ENCODE measurements at regions not wholly inside any gene's neighbourhood (a gene's known extent, or its start where the extent isn't known, plus 50 kb on each side); places are given as distances from the start of the nearest gene placed in this dataset.

- intact Hi-C loops (cut with micrococcal nuclease), result no loop called here
- DNase-seq, result no peak
- ChIA-PET CTCF (interaction anchor here (4.7 kb wide), 1 partner anchor 12 kb away, joined by 26 read pairs; no protein-coding TSS in a partner anchor), POLR2A (interaction anchor here (1.2 kb wide), 1 partner anchor 12 kb away, joined by 3 read pairs; no protein-coding TSS in a partner anchor)
- Mint-ChIP-seq H3K9me3 (no peaks in the 10 kb centered on the region), H3K4me1 (ENCODE audit: low read depth) (peaks cover 5% of the 10 kb centered on the region), H3K27ac (no peak overlapping the region), H3K36me3 (ENCODE audit: low read depth) (no peaks in the 10 kb centered on the region), H3K4me3 (no peak overlapping the region), H3K27me3 (peaks cover 15% of the 10 kb centered on the region)
- ATAC-seq, result no peak
- TF ChIP-seq, protein P1, sequence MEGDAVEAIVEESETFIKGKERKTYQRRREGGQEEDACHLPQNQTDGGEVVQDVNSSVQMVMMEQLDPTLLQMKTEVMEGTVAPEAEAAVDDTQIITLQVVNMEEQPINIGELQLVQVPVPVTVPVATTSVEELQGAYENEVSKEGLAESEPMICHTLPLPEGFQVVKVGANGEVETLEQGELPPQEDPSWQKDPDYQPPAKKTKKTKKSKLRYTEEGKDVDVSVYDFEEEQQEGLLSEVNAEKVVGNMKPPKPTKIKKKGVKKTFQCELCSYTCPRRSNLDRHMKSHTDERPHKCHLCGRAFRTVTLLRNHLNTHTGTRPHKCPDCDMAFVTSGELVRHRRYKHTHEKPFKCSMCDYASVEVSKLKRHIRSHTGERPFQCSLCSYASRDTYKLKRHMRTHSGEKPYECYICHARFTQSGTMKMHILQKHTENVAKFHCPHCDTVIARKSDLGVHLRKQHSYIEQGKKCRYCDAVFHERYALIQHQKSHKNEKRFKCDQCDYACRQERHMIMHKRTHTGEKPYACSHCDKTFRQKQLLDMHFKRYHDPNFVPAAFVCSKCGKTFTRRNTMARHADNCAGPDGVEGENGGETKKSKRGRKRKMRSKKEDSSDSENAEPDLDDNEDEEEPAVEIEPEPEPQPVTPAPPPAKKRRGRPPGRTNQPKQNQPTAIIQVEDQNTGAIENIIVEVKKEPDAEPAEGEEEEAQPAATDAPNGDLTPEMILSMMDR (IDR thresholded peaks at IDR 0.05), result no peak
Measured at GRCh38 chr14:100657780-100658179, 68.9 kb upstream of the DLK1 start.

DNA sequence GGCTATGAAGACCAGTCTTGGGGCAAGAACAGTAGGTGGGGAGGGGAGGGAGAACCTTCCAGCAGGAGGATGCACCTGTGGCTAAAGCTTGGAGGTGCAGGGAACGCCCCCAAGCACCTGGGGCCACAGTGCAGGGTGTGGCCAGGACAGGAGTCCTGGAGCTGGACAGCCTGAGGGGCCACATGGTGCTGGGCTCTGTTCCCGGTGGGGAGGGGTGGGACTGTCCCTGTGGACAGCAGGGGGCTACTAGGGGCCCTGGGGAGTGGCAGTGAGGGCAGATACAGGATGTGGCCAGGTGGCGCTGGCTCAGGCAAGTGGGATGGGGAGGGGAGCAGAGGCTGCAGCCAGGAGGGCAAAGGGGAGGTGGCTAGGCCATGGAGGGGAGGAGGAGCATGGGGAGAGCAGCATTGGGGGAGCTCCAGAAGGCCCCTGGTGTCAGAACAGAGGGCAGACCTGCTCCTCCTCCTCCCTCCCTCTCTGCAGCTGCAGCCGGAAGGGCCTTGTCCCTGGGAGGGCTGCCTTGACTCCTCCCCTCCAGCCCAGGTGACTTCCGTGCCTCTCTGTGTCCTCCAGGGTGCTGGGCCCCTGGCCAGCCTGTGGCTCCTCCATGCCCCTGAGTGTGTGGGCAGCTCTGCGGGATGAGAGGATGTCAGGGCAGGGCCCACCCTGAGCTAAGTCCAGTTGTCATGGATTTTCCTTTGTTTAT, 68.4 kb upstream of the DLK1 start:
- DNase-seq (no peak), ATAC-seq (no peak)
- POLR2A ChIA-PET, result interaction anchor here (1.2 kb wide), 1 partner anchor 13 kb away, joined by 3 read pairs; no protein-coding TSS in a partner anchor
- TF ChIP-seq, protein P1 (IDR thresholded peaks at IDR 0.05), result no peak
- Mint-ChIP-seq H3K36me3 (ENCODE audit: low read depth) (no peaks in the 10 kb centered on the region), H3K27me3 (peaks cover 15% of the 10 kb centered on the region), H3K27ac (no peak overlapping the region), H3K4me1 (ENCODE audit: low read depth) (peaks cover 7% of the 10 kb centered on the region), H3K9me3 (no peaks in the 10 kb centered on the region), H3K4me3 (no peak overlapping the region)
- CTCF ChIA-PET, result interaction anchor here (4.7 kb wide), 1 partner anchor 13 kb away, joined by 26 read pairs; no protein-coding TSS in a partner anchor
- intact Hi-C loops (cut with micrococcal nuclease), result no loop called here

DNA sequence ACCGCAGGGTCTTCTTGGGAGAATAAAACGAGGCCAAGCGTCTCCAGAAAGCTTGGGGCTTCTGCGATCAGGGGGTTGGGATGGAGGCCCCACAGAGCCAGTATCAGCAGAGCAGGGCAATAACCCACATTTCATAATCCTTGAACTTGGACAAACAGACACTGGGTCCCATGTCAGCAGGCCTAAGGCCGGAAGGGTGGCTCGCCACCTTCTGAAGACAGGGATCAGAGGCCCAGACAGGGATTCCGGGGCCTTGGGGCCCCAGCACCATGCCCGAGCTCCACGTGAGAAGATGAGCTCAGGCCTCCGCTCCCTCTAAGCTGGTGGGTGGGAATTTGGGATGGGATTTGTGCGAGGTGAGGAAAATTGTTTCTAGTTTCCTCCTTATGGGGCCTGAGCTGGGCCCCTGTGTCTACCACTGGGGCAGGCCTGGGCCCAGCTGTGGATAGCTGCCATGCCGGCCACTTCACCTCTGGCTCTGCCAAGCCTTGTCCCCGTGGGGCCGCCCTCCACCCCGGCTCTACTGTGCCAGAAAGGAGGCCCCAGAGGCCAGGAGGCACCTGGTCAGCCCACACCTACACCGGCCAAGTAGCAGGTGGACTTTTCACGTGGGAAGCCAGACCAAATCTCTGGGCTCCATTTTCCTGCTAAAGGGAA, 67.2 kb upstream of the DLK1 start:
- TF ChIP-seq, protein P1 (IDR thresholded peaks at IDR 0.05), result no peak
- no peak for DNase-seq
- intact Hi-C loops (cut with micrococcal nuclease), result no loop called here
- no peaks in the 10 kb centered on the region for H3K9me3 Mint-ChIP-seq
- no peak for ATAC-seq
- H3K27ac Mint-ChIP-seq, result no peak overlapping the region
- H3K4me3 Mint-ChIP-seq, result no peak overlapping the region
- ChIA-PET CTCF (interaction anchor here (4.7 kb wide), 1 partner anchor 14 kb away, joined by 26 read pairs; no protein-coding TSS in a partner anchor), POLR2A (no interaction called here)
- peaks cover 2% of the 10 kb centered on the region for H3K4me1 Mint-ChIP-seq (ENCODE audit: low read depth)
- H3K27me3 Mint-ChIP-seq, result peaks cover 6% of the 10 kb centered on the region
- no peaks in the 10 kb centered on the region for H3K36me3 Mint-ChIP-seq (ENCODE audit: low read depth)

GRCh38 chr14:100660498-100660881, 66.2 kb upstream of the DLK1 start:
- Mint-ChIP-seq H3K4me3 (no peak overlapping the region), H3K36me3 (ENCODE audit: low read depth) (no peaks in the 10 kb centered on the region), H3K9me3 (no peaks in the 10 kb centered on the region), H3K27ac (no peak overlapping the region), H3K27me3 (peaks cover 5% of the 10 kb centered on the region), H3K4me1 (ENCODE audit: low read depth) (peaks cover 2% of the 10 kb centered on the region)
- no peak for DNase-seq
- CTCF ChIA-PET, result interaction anchor here (1.7 kb wide), 1 partner anchor 15 kb away, joined by 9 read pairs; no protein-coding TSS in a partner anchor
- intact Hi-C loops (cut with micrococcal nuclease), result no loop called here
- ATAC-seq, result no peak
- TF ChIP-seq, protein P1 (IDR thresholded peaks at IDR 0.05), result no peak
- POLR2A ChIA-PET, result no interaction called here

Data from activated CD8-positive, alpha-beta T cell treated with anti-CD3 and anti-CD28 coated beads for 36 hours (primary cell).